ENCODE measurements at regions not wholly inside any gene's neighbourhood (a gene's known extent, or its start where the extent isn't known, plus 50 kb on each side); places are given as distances from the start of the nearest gene placed in this dataset.

DNA sequence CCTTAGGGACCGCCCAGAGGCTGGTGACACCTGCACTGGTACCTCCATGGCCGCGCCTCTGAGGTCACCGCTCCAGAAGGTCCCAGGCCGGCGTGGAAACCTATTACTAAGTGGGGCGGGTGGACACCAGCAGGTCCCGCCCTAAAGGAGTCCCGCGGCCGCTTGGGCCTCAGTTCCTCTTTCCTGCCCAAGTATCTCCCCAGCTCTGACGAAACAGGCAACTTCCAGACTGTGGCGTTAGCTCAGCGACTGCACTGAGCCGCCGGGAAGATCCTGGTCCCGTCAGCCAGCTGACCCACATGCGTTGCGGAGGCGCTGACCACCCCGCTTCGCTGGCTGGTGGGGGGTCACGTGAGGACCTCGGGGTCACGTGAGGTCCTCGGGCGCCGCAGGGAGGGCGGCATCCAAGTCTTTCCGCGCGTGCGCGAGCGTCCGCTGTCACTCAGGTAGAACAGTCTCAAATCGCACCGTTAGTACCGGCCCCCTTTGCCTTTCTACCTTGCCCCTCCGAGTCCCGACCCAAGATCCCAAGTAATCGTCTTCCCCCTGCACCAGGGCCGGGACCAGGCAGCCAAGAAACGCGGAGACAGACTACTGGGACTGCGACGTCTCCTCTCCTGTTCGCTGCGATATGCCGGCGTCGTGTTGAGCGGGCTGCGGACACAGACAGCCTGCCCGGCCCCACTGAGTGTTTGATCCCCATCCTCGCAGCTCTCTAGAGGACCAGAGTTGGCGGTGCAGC, 53.7 kb upstream of the KDM4C start (continued):
- TF ChIP-seq JUND (IDR thresholded peaks at IDR 0.05; ENCODE audit: low read depth, low read length), result no peak
- TF ChIP-seq ZNF274 (IDR thresholded peaks at IDR 0.05; ENCODE audit: insufficient read depth, insufficient read length), result no peak
- no peak for TF ChIP-seq SMAD1 (IDR thresholded peaks at IDR 0.05; ENCODE audit: low read depth, partially characterized antibody)
- peak; percentile 79 for TF ChIP-seq POLR2AphosphoS5 (IDR thresholded peaks at IDR 0.05; ENCODE audit: low read length)
- no peak; the same call in 1 of the 2 replicates for TF ChIP-seq TARDBP (IDR thresholded peaks at IDR 0.05; ENCODE audit: borderline replicate concordance)
- no peak for TF ChIP-seq MEF2A (IDR thresholded peaks at IDR 0.05; ENCODE audit: insufficient read depth, low read depth, low read length)
- no peak for TF ChIP-seq EP300 (IDR thresholded peaks at IDR 0.05; ENCODE audit: borderline replicate concordance in 1 of 2, control insufficient read depth in 1 of 2, low read depth in 2 of 2, low read length in 2 of 2)
- TF ChIP-seq KAT2A (conservative IDR thresholded peaks at IDR 0.05; ENCODE audit: control insufficient read depth, low read depth, low read length), result no peak
- TF ChIP-seq SREBF2 (IDR thresholded peaks at IDR 0.05; ENCODE audit: low read length), result no peak
- no peak for TF ChIP-seq RBBP5 (conservative IDR thresholded peaks at IDR 0.05)
- no peak for TF ChIP-seq RFX5 (IDR thresholded peaks at IDR 0.05; ENCODE audit: low read depth, low read length)
- TF ChIP-seq, protein P1, sequence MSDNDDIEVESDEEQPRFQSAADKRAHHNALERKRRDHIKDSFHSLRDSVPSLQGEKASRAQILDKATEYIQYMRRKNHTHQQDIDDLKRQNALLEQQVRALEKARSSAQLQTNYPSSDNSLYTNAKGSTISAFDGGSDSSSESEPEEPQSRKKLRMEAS (IDR thresholded peaks at IDR 0.05; ENCODE audit: low read depth, low read length), result peak; percentile 99
- TF ChIP-seq WRNIP1 (IDR thresholded peaks at IDR 0.05; ENCODE audit: borderline replicate concordance, low read depth, low read length), result no peak
- TF ChIP-seq SIN3A (IDR thresholded peaks at IDR 0.05; ENCODE audit: low read depth, low read length), result peak; percentile 93; the same call in 1 of the 2 replicates
- peak; percentile 53; the same call in 1 of the 2 replicates for TF ChIP-seq CBFB (IDR thresholded peaks at IDR 0.05; ENCODE audit: low read depth)
- no peak; the same call in none of the 2 replicates for TF ChIP-seq MXI1 (IDR thresholded peaks at IDR 0.05; ENCODE audit: low read depth, low read length)
- 0 out of 3 replicates have a peak, but pooled peaks have one; percentile 43 for TF ChIP-seq POU2F2 (IDR thresholded peaks at IDR 0.05; ENCODE audit: borderline replicate concordance, low read depth, low read length)
- TF ChIP-seq TCF12 (IDR thresholded peaks at IDR 0.05; ENCODE audit: low read depth, low read length), result no peak
- no peak; a peak in 1 of 4 replicates for TF ChIP-seq IKZF2 (IDR thresholded peaks at IDR 0.05)
- TF ChIP-seq TAF1 (IDR thresholded peaks at IDR 0.05; ENCODE audit: borderline replicate concordance, low read depth, low read length), result peak; percentile 51; the same call in 1 of the 2 replicates
- TF ChIP-seq BCL11A (IDR thresholded peaks at IDR 0.05; ENCODE audit: low read depth, low read length), result no peak
- TF ChIP-seq SMAD5 (IDR thresholded peaks at IDR 0.05; ENCODE audit: low read depth), result peak; percentile 58; the same call in 1 of the 2 replicates
- TF ChIP-seq HDAC2 (IDR thresholded peaks at IDR 0.05), result no peak
- TF ChIP-seq, protein P2, sequence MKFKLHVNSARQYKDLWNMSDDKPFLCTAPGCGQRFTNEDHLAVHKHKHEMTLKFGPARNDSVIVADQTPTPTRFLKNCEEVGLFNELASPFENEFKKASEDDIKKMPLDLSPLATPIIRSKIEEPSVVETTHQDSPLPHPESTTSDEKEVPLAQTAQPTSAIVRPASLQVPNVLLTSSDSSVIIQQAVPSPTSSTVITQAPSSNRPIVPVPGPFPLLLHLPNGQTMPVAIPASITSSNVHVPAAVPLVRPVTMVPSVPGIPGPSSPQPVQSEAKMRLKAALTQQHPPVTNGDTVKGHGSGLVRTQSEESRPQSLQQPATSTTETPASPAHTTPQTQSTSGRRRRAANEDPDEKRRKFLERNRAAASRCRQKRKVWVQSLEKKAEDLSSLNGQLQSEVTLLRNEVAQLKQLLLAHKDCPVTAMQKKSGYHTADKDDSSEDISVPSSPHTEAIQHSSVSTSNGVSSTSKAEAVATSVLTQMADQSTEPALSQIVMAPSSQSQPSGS (IDR thresholded peaks at IDR 0.05; ENCODE audit: low read length), result no peak
- TF ChIP-seq PAX5 (IDR thresholded peaks at IDR 0.05; ENCODE audit: borderline replicate concordance, low read depth, low read length), result no peak
- TF ChIP-seq, protein P3, sequence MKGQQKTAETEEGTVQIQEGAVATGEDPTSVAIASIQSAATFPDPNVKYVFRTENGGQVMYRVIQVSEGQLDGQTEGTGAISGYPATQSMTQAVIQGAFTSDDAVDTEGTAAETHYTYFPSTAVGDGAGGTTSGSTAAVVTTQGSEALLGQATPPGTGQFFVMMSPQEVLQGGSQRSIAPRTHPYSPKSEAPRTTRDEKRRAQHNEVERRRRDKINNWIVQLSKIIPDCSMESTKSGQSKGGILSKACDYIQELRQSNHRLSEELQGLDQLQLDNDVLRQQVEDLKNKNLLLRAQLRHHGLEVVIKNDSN (IDR thresholded peaks at IDR 0.05; ENCODE audit: borderline replicate concordance, extremely low read length, insufficient read depth, low read depth, low read length), result peak; percentile 100
- TF ChIP-seq YBX1 (IDR thresholded peaks at IDR 0.05), result no peak
- no peak; the same call in 1 of the 2 replicates for TF ChIP-seq ZNF217 (IDR thresholded peaks at IDR 0.05)
- TF ChIP-seq BACH1 (IDR thresholded peaks at IDR 0.05; ENCODE audit: borderline replicate concordance), result peak; percentile 33; the same call in 1 of the 2 replicates
- TF ChIP-seq, protein P4, sequence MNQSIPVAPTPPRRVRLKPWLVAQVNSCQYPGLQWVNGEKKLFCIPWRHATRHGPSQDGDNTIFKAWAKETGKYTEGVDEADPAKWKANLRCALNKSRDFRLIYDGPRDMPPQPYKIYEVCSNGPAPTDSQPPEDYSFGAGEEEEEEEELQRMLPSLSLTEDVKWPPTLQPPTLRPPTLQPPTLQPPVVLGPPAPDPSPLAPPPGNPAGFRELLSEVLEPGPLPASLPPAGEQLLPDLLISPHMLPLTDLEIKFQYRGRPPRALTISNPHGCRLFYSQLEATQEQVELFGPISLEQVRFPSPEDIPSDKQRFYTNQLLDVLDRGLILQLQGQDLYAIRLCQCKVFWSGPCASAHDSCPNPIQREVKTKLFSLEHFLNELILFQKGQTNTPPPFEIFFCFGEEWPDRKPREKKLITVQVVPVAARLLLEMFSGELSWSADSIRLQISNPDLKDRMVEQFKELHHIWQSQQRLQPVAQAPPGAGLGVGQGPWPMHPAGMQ (IDR thresholded peaks at IDR 0.05; ENCODE audit: borderline replicate concordance), result no peak

Measured in GM12878 (cell line).